ENCODE measurements at regions not wholly inside any gene's neighbourhood (a gene's known extent, or its start where the extent isn't known, plus 50 kb on each side); places are given as distances from the start of the nearest gene placed in this dataset.

DNA sequence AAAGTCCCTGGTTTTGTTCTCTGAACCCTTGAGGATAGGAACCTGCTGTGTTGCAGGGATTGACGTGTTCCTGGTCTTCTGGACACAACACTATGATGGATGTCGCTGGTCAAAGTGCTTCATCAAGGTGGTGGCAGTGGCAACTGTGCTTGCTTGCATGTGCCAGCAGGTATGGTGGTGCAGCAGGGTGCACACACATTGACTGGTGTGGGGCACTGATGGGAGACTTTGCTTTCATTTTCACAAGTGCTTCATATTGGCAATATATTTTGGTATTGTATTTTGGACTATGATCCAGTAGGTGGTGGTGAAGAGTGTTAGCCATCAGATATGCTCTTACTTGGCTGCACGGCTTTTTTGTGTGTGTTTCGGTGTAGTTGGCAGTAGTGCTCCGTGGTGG lies 479.8 kb upstream of the CTNND2 start:
- no peak overlapping the region for H3K4me3 ChIP-seq
- no peaks in the 10 kb centered on the region for H3K27me3 ChIP-seq
- H3K36me3 ChIP-seq = no peaks in the 10 kb centered on the region
- intact Hi-C loops (cut with DNase I; ENCODE audit: low total_unique reads) = no loop called here
- no peak overlapping the region for H3K27ac ChIP-seq
- H3K9me3 ChIP-seq = peaks cover 0 to 4% of the 10 kb centered on the region in 2 donors
- no peak for DNase-seq (ENCODE audit: low spot score in 2 of 2)
- H3K4me1 ChIP-seq = no peaks in the 10 kb centered on the region
- no peak for TF ChIP-seq POLR2AphosphoS5 (IDR thresholded peaks at IDR 0.05)
- TF ChIP-seq POLR2A (IDR thresholded peaks at IDR 0.05) = no peak
- no peak for TF ChIP-seq CTCF (IDR thresholded peaks at IDR 0.05)

- Histone ChIP-seq H3K36me3 (no peaks in the 10 kb centered on the region), H3K4me3 (no peak overlapping the region), H3K27me3 (no peaks in the 10 kb centered on the region), H3K4me1 (no peaks in the 10 kb centered on the region), H3K27ac (no peak overlapping the region), H3K9me3 (no peaks in the 10 kb centered on the region)
- TF ChIP-seq POLR2AphosphoS5 (IDR thresholded peaks at IDR 0.05) (no peak), POLR2A (IDR thresholded peaks at IDR 0.05) (no peak), CTCF (IDR thresholded peaks at IDR 0.05) (no peak)
- DNase-seq (ENCODE audit: low spot score in 2 of 2) = no peak
- intact Hi-C loops (cut with DNase I; ENCODE audit: low total_unique reads) = no loop called here
Observed at GRCh38 chr5:12367973-12368372, 463.7 kb upstream of the CTNND2 start.

- Histone ChIP-seq H3K9me3 (peaks cover 0 to 7% of the 10 kb centered on the region in 2 donors), H3K36me3 (no peaks in the 10 kb centered on the region), H3K27me3 (no peaks in the 10 kb centered on the region), H3K4me3 (no peak overlapping the region), H3K4me1 (no peaks in the 10 kb centered on the region), H3K27ac (no peak overlapping the region)
- no peak for DNase-seq (ENCODE audit: low spot score in 2 of 2)
- no peak for TF ChIP-seq POLR2AphosphoS5 (IDR thresholded peaks at IDR 0.05)
- no peak for TF ChIP-seq POLR2A (IDR thresholded peaks at IDR 0.05)
- TF ChIP-seq CTCF (IDR thresholded peaks at IDR 0.05) = no peak
- intact Hi-C loops (cut with DNase I; ENCODE audit: low total_unique reads) = no loop called here
Observed at GRCh38 chr5:12360218-12360617, 456.0 kb upstream of the CTNND2 start.

GRCh38 chr5:12358371-12359090 lies 454.3 kb upstream of the CTNND2 start:
- H3K27me3 ChIP-seq = no peaks in the 10 kb centered on the region
- peaks cover 0 to 7% of the 10 kb centered on the region in 2 donors for H3K9me3 ChIP-seq
- H3K4me3 ChIP-seq = no peak overlapping the region
- H3K36me3 ChIP-seq = no peaks in the 10 kb centered on the region
- intact Hi-C loops (cut with DNase I; ENCODE audit: low total_unique reads) = no loop called here
- no peak for DNase-seq (ENCODE audit: low spot score in 2 of 2)
- TF ChIP-seq POLR2A (IDR thresholded peaks at IDR 0.05) (no peak), CTCF (IDR thresholded peaks at IDR 0.05) (no peak), POLR2AphosphoS5 (IDR thresholded peaks at IDR 0.05) (no peak)
- H3K4me1 ChIP-seq = no peaks in the 10 kb centered on the region
- no peak overlapping the region for H3K27ac ChIP-seq

DNA sequence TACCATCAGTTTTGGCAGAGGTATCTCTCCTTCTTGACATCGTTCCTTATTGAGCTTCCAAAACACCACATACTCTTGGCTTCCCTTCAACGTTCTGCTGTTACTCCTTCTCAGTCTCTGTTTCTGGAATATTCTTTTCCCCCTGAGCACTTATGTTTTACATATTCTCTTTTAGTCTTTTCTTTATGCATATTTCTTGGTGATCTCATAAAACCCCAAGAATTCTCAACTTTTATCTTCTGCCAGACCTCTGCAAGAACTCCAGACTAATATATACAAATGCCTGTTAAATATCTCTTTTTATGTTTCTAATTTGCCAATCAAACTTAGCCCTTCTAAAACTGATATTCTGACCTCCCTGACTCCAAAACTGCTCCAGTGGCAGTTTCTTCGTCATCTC lies 453.4 kb upstream of the CTNND2 start:
- H3K36me3 ChIP-seq = no peaks in the 10 kb centered on the region
- TF ChIP-seq POLR2A (IDR thresholded peaks at IDR 0.05) = no peak
- no peak for TF ChIP-seq POLR2AphosphoS5 (IDR thresholded peaks at IDR 0.05)
- TF ChIP-seq CTCF (IDR thresholded peaks at IDR 0.05) = no peak
- H3K9me3 ChIP-seq = peaks cover 0 to 7% of the 10 kb centered on the region in 2 donors
- intact Hi-C loops (cut with DNase I; ENCODE audit: low total_unique reads) = no loop called here
- H3K4me1 ChIP-seq = no peaks in the 10 kb centered on the region
- no peak overlapping the region for H3K27ac ChIP-seq
- H3K4me3 ChIP-seq = no peak overlapping the region
- DNase-seq (ENCODE audit: low spot score in 2 of 2) = no peak
- no peaks in the 10 kb centered on the region for H3K27me3 ChIP-seq

Measured in breast epithelium (tissue), 4 donors.